ENCODE measurements at regions not wholly inside any gene's neighbourhood (a gene's known extent, or its start where the extent isn't known, plus 50 kb on each side); places are given as distances from the start of the nearest gene placed in this dataset.

DNA sequence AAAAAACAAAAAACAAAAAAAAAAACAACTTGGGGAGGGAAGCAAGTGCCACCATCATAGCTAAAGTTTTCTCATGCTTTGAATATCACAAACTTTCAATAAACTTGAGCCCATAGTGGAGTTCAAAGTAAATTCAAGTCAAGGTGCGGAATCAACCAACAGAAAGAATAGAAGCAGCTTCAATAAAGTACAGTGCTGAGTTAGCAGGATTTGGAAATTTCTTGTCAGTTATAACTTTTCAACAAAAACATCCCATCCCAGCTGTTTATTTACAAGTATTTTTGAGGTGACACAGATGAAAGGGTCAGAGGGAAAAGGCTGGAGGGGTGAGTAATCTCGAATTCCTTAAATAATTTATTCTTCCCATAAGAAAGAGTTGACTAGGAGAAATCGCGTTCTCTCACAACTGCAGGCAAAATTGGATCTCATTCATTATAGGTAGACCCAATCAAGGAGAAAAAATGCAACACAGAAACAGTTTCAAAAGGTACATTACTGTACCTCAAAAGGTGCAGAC is 477.4 kb upstream of the RASGRP1 start:
- no peak for DNase-seq

DNA sequence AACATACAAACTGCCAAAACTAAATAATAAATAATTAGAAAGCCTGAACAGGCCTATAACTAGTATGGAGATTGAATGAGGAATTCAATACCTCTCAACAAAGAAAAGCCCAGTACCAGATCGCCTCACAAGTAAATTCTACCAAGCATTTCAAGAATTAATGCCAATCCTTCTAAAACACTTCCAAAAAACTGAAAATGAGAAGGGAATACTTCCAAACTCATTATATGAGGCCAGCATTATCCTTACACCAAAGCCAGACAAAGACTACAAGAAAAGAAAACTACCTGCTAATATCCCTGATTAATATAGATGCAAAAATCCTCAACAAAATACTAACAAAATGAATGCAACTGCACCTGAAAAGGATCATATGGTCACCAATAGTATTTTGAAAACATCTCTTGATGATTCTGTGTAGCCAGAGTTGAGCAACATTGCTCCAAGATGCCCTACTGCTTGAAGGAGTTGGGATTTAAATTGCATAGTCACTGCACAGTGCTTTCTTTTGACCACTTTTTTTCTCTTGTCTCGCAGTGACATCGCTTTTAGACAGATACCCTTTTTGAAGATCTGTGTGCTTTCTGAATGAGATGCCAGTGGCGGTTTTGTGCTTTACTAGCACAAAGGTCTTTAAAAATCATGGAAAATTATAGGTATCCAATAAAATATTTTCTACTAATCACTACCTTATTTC is 487.2 kb upstream of the RASGRP1 start:
- DNase-seq, result no peak

DNA sequence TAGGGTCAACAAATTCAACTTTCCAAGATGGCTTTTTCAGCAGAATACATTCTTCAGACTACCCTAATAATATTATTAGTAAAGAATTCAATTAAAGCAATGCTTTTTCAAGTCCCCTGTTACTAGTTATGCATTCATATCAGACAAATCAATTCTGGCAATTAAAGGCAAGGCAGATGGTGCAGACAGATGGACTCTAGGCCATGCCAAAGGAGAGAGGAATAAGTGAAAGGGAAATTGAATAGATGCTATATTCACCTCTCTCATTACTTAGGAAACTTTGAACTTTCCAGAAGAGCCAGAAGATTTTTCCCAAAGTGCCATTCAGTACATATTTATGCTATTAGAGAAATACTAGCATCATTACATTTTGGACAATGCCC is 487.7 kb upstream of the RASGRP1 start:
- DNase-seq, result no peak

DNA sequence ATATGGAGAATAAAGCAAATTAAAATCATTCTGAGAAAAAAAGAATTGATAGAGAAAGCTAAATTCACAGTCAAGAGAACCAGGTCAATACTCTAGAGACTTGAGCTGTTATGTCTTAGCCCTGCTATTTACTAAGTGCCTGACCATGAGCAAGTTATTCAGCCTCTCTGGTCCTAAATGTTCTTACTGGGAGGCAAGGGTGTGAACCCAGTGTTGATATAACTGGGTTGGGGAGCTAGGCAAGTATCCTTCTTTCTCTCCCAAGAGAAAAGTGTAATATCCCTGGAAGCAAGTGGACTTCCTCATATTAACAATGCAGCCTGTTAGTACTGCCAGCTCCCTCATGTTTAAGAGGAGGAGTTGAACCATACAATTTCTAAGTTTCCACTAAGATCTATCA is 488.9 kb upstream of the RASGRP1 start:
- no peak for DNase-seq

DNA sequence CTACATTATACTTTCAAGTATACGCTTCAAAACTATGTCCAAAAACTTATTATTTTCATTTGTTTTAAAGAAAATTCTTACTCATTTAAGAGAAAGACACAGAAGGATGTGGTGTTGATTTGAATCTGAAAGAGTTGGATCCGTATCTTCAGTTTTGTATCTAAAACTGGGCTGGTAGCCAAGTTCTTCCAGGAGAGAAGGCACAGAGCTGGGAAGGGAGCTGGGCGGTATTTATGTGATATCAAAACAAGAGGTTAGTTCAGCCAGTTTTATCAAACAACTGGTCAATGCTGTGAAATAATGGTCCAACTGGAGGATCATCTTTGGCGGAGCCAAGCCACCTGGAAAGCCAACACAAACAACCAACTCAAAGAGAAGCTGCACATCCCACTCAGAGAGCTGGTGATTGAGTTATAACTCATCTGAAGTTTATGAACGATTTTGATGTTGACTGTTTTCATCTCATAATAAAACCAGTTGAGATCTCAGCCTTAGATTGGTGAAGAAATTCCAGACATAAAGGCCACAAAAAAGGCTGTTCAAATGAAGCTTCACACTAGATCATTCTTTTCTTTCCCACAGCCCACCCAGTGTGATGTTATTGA is 489.6 kb upstream of the RASGRP1 start:
- no peak for DNase-seq

DNA sequence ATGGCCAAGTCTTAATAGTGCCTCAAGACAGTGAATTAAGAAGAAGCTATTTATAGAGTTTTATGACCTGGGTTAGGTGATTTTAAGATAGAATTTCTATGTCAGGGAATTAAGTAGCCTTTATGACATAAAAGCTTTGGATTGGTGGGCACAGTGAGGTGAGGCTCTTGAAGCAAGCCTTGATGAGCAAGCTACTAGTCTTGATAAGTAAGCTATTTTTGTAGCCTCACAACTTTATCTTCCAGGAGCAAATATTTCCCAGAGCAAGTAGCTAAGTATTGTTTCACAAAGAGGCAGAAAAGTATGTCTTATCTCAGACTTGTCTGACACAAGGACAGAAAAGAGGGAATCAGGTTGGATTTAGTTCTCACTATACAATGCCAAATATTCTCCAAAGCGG is 491.7 kb upstream of the RASGRP1 start:
- no peak for DNase-seq

DNA sequence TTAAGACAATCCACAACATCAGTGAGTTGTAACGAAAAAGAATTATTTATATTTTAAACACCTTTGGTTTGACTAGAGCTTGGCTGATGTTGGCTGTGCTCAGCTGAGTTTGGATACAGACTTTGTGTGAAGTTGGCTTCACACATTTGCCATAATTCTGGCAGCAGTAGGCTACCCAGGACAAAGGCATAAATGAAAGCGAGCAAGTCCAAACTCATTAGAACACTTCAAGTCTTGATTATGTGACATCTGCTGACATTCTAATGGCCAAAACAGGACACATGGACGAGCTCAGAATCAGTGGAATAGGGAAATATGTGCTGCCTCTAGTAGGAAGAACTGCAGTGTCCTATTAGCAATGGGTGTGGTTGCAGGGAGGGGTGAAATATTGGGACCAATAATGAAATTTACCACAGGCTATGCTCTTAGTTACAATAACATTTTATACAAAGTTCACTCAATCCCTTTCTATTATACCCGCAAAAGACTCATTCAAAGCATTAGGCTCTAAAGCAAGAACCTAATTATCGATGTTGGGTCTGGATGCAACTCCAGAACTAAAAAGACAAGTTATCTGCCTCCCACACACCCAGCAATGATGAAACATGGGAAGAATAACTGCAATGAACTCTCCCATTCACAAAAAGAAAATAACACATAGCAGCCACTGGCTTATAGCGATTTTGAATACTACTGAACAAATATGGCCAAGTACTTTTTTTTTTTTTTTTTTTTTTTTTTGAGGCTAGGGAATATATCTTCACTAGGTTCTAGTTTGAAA is 493.9 kb upstream of the RASGRP1 start:
- no peak for DNase-seq

DNA sequence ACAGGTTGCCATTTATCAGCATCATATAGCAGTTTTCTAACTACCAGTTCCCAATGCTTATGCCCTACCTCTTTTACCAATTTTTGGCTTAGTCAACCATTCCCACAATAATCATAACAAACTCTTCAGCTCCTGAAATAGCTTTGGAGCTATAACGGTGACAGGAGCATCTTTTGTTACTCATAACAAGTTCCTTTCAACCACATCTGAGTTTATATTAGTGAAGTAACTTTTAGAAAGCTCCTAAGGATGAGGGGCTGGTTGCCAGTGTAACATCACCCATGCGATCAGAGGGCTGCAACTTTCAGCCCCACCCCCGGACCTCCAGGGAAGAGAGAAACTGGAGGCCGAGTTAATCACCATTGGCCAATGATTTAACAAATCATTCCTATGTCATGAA is 495.3 kb upstream of the RASGRP1 start:
- DNase-seq, result no peak

DNA sequence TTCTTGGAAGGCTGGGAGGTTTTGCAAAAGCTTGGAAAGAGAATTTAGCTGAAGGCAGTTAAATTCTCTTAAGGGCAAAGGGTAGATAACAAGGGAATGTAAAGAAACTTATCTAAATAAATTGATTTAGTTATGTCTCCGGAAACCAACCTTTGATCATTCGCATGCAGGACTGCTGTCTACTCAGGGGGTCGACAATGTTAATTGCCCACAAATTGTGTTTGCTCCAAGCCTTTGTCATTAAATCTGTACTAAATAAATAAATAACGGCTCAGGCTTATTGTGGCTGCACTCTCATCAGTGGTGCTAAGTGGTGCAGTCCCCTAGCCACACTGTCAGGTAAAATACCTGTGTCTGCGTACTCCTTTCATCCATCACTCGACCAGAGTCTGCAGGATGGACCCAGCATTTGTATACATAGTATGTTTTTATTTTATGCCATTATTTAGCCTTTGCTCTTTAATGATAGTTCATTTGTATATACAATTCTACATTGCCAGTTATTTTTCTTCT is 497.4 kb upstream of the RASGRP1 start:
- DNase-seq, result no peak

DNA sequence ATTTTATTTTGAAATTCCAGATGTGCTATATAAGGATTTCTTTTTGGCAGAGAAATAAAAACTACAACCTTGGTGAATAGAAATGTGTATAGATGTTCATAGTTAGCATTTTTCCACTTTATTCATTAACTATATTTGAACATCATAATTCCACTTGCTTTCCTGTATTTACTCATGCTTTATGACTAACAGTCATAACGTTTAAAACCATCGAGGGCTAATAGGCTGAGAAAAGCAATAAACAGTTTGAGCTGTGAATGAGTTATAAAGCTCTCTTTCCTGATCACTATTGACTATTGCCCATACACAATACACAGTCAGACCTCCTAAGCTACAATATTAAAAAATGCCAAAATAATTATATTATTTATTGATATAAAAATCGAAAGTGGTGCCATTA is 502.1 kb upstream of the RASGRP1 start:
- no peak for DNase-seq

DNA sequence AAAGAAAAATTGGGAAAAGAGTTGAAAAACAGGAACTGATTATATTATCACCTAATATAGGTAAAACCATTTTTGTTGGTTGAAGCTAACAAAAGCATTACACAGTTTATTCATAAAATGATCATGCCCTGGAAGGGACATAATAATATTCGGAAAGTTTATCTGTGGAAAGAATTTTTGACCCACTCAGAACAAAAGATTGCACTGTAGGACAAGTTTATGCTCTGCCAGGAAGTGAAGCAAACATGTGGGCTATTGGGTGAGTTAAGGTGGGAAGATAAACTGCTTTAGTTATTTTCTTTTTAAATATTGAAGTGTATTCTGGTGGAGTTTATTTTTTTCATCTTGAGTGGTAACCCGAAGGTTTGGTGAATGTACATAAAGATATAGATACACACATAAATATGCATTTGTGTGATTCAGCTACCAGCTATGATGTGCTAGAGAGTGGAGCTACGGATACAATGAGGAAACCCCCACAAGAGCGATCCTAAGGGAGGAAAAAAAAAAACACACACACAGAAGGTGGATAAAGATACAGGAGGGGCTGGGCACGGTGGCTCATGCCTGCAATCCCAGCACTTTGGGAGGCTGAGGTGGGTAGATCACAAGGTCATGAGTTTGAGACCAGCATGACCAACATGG is 506.4 kb upstream of the THBS1 start:
- DNase-seq, result no peak

DNA sequence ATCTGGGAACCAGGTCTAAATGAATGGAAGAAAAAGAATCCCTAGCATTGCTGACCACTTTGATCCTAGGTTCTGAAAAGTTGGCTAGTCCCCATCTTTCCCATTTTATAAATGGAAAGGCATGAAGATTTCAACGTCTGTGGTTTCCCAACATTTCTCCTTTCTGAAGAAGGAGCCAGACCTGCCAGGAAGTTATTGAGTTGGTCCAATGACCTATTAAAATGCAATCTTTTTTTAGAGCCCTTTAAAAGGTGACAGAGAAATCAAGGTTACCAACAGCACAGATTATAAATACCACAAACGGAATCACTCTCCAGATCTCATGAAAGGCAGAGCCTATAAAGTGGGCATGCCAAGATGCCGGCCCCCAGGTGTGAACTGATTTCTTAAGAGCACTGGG is 505.6 kb upstream of the THBS1 start:
- no peak for DNase-seq

DNA sequence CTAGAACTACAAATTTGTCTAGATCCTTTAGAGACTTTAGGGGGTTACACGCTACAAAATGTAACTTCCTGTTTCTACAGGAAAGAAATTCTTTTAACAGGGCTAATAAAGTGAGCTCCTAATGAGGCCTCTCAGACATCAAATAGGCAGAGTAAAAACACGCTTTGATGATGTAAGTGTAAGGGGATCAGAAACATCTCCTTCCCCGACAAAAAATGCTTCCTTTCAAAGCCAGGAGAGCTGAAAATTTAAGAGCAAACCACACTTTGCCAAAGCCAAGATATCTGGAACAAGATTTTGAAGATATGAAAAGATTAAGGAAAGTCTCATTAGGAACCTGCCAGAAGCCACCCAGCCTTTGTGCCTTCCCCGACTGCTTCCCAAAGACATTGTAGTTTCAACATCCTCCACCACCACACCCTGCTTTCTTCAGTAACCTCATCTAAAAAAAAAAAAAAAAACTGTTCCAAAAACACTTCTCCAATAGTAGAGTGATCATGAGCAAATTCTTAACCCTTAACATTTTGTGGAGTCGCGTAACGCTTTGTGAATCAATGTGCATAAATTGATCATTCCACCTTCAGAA is 505.0 kb upstream of the THBS1 start:
- DNase-seq, result no peak

DNA sequence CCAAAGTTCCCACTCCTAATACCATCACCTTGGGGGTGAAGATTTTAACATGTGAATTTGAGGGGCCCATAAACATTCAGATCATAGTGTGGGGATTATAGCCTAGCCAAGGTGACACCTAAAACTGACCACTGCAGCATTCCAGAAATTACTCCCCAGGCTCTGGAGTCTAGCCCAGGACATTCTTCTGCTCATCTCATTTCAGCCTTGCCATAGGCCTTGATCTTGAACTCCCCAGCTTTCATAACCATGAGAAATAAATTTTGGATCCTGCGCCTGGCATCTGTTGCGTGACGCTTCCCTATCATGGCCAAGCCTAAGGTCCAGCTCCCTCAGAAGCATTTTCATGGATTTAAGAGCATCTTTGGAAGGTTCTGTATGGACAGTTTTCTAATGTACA is 502.9 kb upstream of the THBS1 start:
- no peak for DNase-seq

DNA sequence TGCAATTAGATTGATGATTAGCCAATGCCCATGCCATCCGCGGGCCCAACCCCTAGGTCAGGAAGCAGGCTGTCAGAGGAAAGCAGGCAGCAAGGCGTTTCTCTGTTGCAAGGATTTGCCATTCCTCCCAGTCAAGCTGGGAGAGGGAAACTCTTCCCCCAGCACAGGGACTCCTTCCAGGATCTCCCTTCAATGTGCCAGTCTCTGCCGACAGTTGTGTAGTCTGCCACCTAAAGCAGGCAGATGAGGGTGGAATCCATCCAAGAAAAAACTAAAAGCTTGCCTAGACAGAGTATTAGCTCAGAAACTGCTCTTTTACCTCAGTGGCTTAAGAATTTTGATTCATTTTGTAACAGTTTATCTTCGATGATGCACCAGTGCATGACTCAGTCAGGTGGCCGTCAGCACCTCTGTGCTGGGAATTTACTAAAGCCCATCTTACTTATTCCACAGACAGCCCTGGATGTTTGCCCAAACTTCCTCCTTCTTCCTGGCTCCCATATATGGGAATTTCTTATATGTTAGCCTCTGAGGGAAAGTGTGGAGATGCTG is 501.5 kb upstream of the THBS1 start:
- no peak for DNase-seq

DNA sequence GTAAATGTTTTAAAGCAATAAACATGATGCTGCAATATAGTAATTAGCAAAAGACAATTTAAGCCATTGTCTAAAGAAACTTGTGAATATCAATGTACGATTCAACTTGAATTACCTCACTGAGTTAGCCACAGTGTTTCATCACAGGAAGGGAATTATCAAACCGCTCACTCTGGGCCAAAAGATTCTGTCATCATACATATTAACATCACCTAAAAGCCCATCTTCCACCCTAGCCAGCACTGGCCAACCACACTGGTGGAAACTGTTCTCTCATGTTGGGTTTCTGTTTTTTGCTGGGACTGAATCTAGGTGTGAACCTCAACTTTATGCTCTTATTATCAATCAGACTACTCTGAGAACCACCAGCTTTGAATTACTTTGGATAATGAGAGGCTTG is 497.7 kb upstream of the THBS1 start:
- no peak for DNase-seq

DNA sequence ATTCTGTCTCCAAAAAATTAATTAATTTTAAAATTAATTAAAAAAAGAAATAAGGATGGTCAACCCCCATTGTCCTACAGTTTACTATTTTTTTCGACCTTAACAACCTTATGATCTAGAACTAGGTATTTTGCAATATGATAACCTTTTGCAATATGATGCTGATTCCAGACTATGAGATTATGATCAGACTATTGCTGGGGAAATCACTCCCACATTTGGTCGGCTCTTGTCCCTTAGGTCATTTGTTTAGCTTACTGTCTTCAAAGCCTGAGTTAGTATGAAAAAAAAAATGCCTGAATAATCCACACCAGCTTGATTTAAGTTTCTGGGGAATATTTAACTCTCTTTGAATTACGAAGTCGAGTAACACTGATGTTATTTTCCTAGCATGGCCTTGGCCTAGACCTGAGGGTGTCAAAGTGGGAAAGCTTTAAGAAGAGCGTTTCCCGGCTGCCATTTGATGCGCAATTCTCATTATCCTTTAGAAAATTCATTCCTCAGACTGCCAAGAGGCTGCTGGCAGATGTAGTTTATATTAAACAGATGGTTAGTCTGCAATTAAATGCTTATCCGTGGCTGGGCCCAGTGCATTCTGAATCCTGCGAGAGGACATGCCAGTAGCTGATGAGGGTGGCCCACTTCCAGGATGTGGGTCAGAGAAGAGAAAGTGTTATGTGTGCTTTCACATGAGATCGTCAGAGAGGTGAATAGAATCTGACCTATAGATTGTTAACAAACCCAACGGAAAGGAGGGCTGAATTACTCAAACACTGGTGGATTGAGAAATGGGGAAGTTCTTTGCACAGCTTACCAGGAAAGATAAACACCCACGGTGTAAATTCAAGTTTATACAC is 496.0 kb upstream of the THBS1 start:
- no peak for DNase-seq

DNA sequence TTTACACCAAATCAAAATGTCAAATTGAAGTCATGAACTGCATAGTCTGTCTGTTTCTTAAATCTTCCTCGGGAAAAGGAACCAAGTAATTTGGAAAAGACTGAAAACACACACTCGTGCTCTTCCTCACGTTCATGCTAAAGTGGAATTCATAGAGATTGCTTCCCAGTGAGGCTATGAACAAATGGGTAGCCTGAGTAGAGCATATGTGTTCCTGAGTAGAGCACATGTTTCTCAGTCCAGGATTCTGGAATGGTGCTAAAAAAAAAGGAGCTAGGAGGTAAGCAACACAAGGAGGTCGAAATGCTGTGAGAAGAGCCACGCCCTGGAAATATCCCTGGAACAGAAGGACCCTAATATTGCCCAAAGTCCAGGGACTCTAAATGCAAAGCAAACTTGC is 494.2 kb upstream of the THBS1 start:
- no peak for DNase-seq

DNA sequence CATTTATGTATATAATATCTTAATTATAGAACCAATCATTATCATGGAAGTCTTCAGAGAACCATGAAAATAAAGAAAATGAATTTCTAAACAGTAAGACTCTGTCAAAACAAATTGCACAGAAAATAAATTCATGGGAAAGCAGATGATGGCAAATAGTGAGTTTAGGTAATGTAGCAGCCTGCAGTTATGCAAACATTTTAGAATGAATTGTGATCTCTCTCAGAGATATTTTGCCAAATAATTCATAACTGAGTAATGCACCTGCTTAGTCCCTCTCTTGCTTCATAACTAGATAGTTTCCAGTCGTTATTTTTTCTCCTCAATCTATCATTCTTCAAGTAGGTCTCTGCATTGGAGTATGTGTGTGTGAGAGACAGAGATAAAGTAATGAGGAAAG is 492.7 kb upstream of the THBS1 start:
- DNase-seq, result no peak

DNA sequence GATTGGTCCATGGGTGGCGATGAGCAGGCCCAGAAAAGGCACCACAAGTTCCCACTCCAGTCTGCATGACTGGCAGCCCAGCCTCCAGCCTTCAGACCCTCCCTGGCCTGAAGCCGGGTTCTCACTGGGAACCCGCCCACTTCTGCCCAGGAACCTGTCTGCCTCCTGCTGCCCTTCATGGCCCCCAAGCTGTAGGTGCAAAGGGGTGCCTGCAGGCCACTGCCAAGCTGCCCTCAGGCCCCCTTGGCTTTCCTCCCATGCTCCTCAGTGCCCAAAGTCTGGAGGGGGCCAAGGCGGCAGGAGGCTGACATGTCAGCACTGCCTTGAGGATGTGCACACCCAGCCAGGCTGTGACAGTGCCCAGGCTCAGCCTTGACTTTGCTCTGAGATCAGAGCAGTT is 488.5 kb upstream of the THBS1 start:
- DNase-seq, result no peak

DNA sequence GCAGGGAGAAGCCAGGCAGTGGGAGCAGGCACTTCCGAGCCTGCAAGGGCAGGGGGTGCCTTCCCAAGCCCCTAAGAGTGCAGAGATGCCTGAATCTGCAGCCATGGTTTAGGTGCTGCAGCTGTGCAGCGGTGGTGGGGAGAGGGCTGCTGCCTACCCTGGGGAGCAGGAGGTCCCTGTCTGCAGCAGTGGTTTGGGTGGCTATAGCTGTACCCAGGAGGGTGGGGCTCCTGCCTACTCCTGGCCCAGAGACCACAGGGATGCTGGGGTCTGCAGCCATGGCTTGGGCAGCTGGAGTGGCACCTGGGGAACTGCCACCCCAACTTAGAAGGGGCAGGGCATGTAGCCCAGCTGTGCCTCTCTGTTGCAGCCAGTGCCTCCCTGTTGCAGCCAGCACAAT is 488.1 kb upstream of the THBS1 start:
- no peak for DNase-seq

DNA sequence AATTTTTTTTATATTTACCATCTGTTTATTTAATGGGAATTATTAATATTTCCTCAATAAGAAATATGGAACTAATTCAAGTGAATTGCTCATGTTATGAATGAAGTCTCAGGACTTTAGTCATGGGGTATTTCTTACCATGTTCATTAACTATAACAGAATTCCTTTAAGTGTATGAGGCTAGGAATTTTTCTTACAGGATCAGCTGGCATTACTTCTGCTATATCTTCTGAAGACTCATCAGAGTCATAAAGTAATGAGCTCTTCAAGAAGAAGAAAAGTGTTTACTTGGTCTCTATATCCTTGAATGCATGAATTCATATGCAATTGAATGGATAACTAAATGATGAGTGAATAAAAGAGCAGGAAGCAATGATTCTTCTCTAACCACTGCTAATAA is 486.8 kb upstream of the THBS1 start:
- no peak for DNase-seq
